GM19455 (cell line): ENCODE measurements at regions not wholly inside any gene's neighbourhood (a gene's known extent, or its start where the extent isn't known, plus 50 kb on each side); places are given as distances from the start of the nearest gene placed in this dataset.
"Not testable (repeated sequence)": the region's sequence is repeated elsewhere in the genome, so short reads cannot be mapped to it uniquely, and the experiment has no call there.

Experiments used
- ATAC-seq: cut with Tn5 transposase; IDR thresholded peaks from one replicate; pipeline ENCODE4 v1.9.1; 2021; ENCODE audit not compliant: unreplicated experiment

DNA sequence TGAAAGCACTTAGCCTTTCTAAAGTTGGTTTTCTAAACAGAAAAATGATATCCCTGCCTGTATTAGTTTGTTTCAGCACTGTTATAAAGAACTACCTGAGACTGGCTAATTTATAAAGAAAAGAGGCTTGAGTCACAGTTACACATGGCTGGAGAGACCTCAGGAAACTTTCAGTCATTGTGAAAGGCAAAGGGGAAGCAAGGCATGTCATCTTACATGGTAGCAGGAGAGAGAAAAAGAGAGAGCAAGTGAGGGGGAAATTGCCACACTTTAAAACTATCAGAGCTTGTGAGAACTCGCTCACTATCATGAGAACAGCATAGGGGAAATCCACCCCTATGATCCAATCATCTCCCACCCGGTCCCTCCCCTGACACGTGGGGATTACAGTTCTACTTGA, 64.9 kb downstream of the FAM170A start:
- ATAC-seq = no peak

DNA sequence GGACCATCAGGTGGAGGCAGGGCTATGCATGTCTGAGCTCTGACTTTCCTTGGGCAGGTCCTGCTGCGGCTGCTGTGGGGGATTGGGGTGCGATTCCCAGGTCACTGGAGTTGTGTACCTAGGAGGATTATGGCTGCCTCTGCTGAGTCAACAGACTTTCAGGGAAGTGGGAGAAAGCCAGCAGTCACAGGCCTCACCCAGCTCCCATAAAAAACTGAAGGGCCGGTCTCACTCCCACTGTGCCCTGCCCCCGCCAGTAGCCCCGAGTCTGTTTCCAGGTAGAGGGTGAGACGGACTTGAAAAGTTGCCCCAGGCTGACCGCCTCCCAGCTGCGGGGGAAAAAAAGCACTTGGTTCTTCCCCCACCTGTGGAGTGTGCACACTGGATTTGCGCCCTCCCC, 76.7 kb downstream of the FAM170A start:
- no peak for ATAC-seq

DNA sequence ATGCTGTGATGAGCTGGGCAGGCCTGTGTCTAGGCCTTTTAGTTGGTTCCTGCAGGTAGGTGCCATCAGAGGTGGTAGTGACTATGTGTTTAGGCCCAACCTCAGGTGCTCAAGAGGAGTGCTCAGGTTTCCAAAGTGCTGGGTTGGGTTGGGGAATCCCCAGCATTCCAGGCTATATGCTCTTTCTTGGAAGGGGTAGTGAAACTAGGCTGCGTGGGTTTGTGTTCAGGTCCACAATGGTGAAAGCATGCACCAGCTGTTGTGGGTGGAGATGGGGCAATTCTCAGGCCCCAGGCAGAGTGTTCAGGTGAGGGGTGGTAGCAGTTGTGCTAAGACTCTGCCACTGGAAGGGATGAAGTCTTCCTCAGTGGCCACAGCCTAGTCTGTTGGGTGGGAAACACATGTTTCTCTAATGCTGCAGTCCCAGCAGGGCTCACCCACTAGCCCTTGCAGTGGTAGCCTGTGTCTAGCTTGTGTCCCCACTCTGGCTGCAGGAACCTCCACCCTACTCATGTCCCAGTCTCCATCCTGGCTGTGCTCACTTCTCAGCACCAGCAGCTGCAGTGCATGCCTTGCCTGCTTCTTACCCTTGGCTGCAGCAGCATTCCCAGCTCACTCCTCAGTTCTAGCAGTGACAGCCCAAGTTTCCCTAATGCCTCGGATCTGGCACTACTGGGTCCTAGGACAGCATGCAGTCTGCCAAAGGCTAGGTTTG, 78.9 kb downstream of the FAM170A start:
- ATAC-seq = no peak

DNA sequence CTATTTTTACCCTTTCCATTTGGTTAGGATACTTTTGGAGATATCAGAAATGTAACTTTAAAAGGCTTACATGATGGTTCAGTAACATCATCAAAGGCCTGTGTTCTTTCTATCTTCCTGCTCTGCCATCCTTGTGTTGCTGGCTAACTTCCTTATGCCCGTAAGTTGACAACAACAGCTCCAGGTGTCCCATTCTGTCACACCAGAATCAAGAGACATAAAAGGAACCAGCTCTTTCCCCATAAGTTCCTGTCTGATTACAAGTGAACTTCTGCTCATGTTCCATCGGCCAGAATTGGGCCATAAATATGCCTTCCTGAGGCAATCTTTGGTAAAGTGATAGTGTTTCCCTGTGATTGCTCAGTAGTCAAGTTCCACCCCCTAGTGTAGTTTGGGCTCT, 92.4 kb downstream of the FAM170A start:
- no peak for ATAC-seq

DNA sequence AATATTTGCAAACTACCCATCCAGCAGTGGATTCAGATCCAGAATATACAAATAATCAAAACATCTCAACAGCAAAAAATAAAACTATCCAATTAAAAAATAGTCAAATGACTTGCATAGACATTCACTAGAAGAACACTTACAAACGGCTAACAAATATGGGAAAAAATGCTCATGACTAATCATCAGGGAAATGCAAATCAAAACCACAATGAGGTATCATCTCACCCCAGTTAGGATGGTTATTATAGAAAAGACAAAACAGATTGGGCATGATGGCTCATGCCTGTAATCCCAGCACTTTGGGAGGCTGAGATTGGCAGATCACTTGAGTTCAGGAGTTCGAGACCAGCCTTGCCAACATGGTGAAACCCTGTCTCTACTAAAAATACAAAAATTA, 95.9 kb downstream of the FAM170A start:
- ATAC-seq = not testable (repeated sequence)

DNA sequence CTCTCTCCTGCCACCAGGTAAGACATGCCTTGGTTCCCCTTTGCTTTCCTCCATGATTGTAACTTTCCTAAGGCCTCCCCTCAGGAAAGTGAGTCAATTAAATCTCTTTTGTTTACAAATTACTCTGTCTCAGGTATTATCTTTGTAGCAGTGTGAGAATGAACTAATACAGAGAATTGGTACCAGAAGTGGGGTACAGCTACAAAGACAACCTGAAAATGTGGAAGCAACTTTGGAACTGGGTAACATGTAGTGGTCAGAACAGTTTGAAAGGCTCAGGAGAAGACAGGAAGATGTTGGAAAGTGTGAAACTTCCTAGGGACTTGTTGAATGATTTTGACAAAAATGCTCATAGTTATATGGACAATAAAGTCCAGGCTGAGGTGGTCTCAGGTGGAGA, 97.2 kb downstream of the FAM170A start:
- no peak for ATAC-seq

DNA sequence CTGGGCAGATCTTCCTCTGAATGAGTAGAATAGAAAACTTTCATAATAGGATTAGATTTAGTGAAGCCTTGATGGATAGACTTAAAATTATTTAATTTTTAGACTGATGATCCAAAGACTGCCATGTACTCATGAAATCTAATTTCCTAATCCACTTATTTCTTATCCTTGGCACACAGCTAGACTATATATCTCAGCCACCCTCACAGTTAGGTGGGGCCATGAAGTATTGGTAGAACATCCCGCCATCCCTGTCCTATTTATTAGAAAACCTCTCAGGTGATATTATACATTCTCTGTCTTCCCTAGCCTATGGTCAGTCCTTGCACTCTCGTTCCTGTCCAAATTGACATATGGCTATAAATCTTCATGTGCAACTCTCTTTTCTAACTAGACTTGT, 110.9 kb downstream of the FAM170A start:
- no peak for ATAC-seq

DNA sequence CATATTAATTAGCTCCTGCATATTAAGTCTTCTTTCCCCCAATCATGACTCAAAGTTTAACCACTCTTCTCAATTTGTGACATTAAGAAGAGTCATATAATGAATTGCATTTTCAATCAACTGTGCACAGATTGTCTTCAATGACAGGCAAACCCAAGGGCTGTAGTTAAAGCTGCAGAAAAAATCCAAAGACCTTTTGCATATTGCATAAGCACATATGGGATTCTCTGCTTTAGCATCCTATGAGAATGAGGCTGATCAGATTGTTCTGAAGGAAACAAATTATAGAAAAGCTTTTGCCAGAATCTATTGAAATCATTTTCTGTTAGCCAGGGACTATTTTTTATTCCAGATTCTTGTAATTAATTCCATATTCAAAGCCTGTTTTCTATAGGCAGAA, 112.3 kb downstream of the FAM170A start:
- ATAC-seq = no peak

DNA sequence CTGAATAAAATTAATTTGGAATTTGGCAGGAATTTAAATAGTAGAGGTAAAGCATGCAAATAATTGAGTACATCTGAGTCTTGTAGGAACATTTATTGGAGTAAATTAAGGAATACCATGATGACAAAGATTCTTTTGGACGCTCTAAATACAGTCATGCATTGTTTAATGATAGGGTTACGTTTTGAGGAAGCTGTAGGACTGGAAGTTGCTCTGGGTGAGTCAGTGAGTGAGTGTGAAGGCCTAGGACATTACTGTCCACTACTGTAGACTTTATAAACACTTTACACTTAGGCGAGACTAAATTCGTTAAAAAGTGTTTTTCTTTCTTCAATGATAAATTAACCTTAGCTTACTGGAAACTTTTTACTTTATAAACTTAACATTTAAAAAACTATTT, 113.0 kb downstream of the FAM170A start:
- ATAC-seq = no peak

DNA sequence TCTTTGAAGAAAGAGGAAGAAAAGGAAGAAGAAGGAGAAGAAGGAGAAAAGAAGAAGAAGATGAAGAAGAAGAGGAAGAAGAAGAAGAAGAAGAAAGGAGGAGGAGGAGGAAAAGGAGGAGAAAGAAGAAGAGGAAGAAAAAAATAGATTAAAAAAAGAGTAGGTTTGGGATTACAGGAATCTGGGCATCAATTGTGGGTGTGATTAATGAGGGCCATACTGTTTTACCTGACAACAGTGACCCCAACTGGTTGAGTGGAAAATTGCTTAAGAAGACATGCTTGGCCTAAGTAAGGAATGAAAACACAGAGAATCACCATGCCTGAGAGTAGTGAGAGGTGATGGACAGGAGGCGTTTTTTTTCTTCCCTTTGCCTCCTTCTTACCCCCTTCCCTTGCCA, 114.6 kb downstream of the FAM170A start:
- peak; percentile 76 for ATAC-seq

DNA sequence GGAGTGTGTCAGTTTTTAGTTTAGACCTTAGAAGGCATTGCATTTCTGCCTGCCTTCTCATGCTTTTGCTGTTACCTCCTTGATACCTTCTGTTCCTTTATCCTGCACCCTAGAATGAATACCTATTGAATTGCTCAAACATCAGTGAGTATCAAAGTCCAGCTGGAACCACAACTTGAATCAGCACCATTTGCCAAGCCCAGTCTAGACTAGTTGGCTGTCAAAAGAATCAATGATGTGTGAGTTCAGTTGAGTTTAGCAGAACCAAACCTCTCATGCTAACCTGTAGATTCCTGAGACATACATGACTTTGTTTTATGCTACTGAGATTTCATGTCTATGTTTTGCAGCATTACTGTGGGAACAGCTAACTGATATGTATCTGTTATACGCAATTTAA, 116.6 kb downstream of the FAM170A start:
- no peak for ATAC-seq

DNA sequence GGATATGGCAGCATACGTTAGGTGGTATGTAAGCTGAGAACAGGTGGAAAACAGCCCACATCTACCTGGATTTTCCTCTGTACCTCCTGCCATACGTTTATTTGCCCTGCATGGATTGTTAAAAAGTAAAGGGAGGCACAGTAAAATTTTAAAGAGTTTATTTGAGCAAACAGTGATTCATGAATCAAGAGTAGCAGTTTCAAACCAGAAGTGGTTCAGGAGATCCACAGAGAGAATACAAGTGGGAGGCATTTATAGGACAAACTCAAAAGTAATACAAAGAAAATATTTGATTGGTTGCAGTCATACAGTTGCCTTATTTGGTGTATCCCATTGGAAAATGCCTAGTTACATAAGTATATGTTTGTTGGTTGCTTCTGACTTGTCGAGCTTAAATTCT, 117.6 kb downstream of the FAM170A start:
- ATAC-seq = no peak

DNA sequence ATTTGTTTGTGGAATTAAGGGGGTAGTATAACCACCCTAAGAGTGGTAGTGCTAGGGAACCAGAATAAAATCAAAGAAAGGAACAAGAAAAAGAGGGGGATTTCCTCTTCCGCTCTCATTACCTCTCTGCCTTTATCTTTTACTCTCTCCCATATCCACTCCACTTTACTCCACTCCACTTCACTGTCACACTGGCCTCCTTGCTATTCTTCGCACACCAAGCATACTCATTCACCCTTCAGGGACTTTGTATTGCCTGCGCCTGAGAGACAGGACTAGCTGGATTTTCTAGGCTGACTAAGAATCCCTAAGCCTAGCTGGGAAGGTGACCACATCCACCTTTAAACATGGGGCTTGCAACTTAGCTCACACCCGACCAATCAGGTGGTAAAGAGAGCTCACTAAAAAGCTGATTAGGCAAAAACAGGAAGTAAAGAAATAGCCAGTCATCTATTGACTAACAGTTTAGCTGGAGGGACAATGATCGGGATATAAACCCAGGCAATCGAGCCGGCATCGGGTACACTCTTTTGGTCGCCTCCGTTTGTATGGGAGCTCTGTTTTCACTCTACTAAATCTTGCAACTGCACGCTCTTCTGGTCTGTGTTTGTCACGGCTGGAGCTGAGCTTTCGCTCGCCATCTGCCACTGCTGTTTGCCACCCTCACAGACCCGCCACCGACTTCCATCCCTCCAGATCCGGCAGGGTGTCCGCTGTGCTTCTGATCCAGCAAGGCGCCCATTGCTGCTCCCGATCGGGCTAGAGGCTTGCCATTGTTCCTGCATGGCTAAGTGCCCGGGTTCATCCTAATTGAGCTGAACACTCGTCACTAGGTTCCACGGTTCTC, 121.8 kb downstream of the FAM170A start:
- ATAC-seq = no peak

DNA sequence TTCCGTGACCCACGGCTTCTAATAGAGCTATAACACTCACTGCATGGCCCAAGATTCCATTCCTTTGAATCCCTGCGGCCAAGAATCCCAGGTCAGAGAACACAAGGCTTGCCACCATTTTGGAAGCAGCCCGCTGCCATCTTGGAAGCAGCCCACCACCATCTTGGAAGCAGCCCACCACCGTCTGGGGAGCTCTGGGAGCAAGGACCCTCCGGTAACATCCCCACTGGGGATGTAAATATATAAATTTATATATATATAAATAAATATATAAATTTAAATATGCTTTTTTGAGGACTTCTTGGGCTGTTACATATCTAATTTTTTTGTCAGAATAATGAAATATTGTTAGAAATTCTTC, 122.4 kb downstream of the FAM170A start:
- ATAC-seq = no peak

DNA sequence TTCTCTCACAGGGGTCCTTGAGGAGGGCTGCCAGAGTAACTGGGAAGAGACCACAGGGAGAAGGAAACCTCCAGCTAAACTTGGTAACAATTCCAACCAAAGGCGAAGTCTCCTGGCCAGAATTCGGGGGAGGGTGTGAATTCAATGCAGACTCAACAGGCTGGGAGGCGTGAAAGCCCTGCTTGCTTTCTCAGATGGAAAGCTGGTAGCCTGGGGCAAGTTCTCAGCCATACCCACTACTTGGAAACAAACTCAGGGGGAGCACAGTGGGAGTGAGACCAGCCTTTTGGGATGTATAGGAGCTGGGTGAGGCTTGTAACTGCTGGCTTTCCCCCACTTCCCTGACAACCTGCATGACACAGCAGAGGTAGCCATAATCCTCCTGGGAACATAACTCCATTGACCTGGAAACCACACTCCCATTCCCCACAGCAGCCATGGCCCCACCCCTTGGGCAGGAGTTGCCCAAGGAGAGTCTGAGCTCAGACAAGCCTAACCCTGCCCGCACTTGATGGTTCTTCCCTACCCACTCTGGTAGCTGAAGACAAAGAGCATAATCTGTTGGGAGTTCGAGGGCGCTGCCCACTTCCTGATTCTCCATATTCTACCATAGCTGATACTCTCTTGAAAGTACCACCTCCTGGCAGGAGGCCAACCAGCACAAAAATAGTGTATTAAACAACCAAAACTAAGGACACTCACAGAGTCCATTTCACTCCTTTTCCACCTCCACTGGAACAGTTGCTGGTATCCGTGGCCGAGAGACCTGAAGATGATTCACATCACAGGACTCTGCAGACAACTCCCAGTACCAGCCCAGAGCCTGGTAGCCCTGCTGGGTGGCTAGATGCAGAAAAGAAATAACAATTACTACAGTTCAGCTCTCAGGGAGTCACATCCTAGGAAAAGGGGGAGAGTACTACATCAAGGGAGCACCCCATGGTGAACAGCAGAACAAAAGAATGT, 123.8 kb downstream of the FAM170A start:
- no peak for ATAC-seq

DNA sequence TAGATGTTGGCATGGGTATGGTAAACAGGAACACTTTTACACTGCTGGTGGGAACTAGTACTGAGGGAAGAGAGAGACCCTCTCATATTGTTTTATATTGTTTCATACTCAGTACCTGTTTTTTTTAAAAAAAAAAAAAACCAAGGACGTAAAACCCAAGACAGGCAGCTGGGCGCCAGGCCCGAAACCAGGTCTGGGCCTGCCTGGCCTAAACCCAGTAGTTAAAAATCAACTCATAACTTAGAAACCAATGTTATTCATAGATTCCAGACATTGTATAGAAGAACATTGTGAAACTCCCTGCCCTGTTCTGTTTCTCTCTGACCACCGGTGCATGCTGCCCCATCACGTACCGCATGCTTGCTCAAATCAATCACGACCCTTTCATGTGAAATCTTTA, 125.5 kb downstream of the FAM170A start:
- ATAC-seq = not testable (repeated sequence)

DNA sequence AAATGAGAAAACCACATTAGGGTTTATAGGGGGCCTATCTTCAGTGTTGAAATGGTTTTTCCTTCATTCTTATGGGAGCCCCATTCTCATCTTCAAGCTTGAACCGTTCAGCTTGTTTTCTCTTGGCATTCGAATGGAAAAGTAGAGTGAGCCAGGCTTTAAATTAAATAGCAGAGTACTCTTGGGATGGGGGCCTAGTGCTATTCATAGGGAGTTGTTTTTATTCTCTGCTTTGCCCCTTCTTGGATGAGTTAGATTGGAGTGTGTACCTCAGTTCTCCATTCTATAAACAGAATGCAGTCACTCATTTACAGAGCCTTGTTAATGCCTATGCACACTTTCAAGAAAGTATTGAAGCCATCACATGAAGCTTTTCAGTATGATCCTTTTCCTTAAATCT, 127.9 kb downstream of the FAM170A start:
- ATAC-seq = no peak

DNA sequence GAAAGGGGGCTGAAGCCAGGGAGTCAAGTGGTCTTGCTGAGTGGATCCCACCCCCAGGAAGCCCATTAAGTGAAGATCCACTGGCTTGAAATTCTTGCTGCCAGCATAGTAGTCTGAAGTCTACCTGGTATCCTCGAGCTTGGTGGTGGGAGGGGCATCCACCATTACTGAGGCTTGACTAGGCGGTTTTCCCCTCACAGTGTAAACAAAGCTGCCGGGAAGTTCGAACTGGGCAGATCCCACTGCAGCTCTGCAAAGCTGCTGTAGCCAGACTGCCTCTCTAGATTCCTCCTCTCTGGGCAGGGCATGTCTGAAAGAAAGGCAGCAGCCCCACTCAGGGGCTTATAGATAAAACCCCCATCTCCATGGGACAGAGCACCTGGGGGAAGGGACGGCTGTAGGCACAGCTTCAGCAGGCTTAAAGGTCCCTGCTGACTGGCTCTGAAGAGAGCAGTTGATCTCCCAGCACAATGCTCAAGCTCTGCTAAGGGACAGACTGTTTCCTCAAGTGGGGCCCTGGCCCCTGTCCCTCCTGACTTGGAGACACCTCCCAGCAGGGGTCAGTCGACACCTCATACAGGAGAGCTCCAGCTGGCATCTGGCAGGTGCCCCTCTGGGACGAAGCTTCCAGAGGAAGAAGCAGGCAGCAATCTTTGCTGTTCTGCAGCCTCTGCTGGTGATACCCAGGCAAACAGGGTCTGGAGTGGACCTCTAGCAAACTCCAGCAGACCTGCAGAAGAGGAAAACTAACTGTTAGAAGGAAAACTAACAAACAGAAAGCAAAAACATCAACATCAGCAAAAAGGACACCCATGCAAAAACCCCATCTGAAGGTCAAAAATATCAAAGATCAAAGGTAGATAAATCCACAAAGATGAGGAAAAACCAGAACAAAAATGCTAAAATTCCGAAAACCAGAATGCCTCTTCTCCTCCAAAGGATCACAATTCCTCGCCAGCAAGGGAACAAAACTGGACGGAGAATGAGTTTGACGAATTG, 140.6 kb downstream of the FAM170A start:
- ATAC-seq = not testable (repeated sequence)

DNA sequence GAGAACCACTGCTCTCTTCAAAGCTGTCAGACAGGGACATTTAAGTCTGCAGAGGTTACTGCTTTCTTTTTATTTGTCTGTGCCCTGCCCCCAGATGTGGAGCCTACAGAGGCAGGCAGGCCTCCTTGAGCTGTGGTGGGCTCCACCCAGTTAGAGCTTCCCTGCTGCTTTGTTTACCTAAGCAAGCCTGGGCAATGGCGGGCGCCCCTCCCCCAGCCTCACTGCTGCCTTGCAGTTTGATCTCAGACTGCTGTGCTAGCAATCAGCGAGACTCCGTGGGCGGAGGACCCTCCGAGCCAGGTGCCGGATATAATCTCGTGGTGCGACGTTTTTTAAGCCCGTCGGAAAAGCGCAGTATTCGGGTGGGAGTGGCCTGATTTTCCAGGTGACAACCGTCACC, 150.8 kb downstream of the FAM170A start:
- ATAC-seq = not testable (repeated sequence)

DNA sequence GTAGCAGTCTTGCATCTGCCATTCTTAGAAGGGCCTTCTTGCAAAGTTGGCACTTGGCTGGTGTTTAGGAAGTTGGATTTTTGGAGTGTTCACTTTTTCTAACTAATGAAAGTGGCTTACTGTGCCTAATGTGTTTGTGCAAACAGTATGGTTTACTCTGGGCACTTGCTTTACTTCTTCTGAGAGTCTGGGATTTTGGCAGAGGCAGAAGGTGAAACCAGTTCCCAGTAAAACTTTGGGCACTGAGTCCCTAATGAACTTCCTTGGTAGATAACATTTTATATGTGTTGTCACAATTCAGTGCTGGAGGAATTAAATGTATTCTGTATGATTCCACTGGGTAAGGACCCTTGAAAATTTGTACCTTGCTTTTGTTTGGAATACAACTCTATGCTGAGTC, 155.7 kb downstream of the FAM170A start:
- ATAC-seq = no peak
